ENCODE measurements at regions not wholly inside any gene's neighbourhood (a gene's known extent, or its start where the extent isn't known, plus 50 kb on each side); places are given as distances from the start of the nearest gene placed in this dataset.

GRCh38 chr6:139790527-139790926 is 416.1 kb upstream of the CITED2 start:
- DNase-seq (ENCODE audit: low spot score): no peak

- no peak for DNase-seq (ENCODE audit: low spot score)
Observed at GRCh38 chr6:139784222-139784769, 409.8 kb upstream of the CITED2 start.

GRCh38 chr6:139779988-139780774 is 405.7 kb upstream of the CITED2 start:
- no peak for DNase-seq (ENCODE audit: low spot score)

DNA sequence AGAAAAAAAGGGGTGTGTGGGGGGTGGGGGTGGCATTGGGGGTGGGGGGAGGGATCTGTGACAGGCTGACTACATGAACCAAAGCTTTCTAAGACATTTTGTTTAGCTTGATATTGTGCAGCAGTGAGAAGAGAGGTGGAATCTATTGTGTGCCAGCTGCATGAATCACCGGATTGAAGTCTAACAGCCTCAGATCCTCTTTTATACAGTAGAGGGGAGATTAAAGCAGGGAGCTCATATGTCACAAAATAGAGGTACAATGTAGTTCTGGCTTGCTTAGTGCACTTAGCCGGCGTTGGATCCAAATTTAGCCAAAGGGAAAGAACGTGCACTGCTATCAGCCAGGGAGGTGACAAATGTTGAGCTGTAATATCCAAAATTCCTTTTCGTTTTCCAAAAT is 404.2 kb upstream of the CITED2 start:
- no peak for DNase-seq (ENCODE audit: low spot score)

GRCh38 chr6:139778106-139778505 is 403.7 kb upstream of the CITED2 start:
- DNase-seq (ENCODE audit: low spot score): no peak

- DNase-seq (ENCODE audit: low spot score): no peak
Observed at GRCh38 chr6:139777202-139777970, 402.9 kb upstream of the CITED2 start.

- no peak for DNase-seq (ENCODE audit: low spot score)
Observed at GRCh38 chr6:139776041-139776440, 401.6 kb upstream of the CITED2 start.

- DNase-seq (ENCODE audit: low spot score): no peak
Observed at GRCh38 chr6:139768196-139768595, 393.7 kb upstream of the CITED2 start.

GRCh38 chr6:139766796-139767195 is 392.3 kb upstream of the CITED2 start:
- no peak for DNase-seq (ENCODE audit: low spot score)

- DNase-seq (ENCODE audit: low spot score): no peak
Observed at GRCh38 chr6:139765825-139766285, 391.4 kb upstream of the CITED2 start.

DNA sequence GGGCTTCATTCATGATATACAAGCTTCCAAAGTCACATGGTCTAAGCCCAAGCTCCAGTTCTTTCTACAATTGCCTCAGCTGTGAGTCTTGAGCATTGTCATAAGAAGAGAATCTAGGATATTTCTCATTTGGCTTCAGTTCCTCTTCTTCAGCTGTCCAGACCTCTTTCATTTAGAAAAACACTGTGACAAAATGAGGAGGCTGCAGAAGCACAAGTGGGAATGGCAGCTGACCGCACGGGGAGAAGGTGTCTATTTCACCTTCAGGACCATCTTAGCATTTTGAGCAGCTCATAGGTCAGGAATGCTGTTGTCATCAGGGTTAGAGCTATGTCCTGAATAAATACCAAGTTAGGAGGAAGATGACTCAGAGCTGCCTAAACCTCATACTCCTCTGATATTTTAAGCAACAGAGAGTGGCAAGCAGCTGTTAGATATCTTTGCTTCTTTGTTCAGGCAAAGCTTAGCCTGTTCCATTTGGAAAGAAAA is 390.1 kb upstream of the CITED2 start:
- no peak for DNase-seq (ENCODE audit: low spot score)

GRCh38 chr6:139763468-139764210 is 389.2 kb upstream of the CITED2 start:
- no peak for DNase-seq (ENCODE audit: low spot score)

- DNase-seq (ENCODE audit: low spot score): no peak
Observed at GRCh38 chr6:139762587-139763031, 388.2 kb upstream of the CITED2 start.

- no peak for DNase-seq (ENCODE audit: low spot score)
Observed at GRCh38 chr6:139760128-139760527, 385.7 kb upstream of the CITED2 start.

GRCh38 chr6:139759086-139759485 is 384.6 kb upstream of the CITED2 start:
- no peak for DNase-seq (ENCODE audit: low spot score)

DNA sequence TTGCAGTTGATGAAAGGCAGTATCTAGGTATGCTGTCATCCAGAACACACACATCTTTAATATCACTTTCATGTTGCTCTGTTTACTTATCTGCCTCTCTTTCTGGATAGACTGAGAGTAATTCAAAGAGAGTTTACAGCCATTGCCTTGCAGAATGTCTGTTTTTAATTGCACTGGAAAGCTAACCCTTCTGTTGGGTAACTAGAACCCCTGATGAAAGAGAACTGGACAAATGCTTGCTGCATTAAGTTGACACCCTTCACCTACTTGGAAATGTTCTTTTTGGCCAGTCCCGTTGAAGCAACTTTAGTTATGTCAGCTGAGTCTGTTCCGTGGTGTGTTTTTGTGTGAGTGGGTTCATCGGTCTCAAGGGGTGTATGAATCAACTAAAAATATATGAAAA is 383.8 kb upstream of the CITED2 start:
- DNase-seq (ENCODE audit: low spot score): no peak

DNA sequence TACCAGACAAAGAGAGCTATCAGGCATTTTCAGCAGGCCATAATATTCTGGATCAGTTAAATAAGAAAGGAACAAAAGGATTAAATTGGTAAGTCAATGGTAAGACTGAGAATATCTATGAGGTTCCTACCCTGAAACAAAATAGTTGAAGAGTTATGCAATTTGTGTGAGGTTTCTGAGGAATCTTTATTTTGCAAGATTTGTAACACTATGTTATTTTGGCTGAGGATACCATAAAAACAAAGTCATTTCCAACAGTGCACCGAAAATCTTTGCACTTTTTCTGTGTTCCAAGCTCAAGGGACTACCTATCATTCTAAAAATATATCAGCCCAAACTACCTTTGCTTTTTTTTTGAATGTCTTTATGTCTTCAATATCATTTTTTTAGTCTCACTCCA is 383.3 kb upstream of the CITED2 start:
- no peak for DNase-seq (ENCODE audit: low spot score)

- DNase-seq (ENCODE audit: low spot score): no peak
Observed at GRCh38 chr6:139756381-139756780, 381.9 kb upstream of the CITED2 start.

DNA sequence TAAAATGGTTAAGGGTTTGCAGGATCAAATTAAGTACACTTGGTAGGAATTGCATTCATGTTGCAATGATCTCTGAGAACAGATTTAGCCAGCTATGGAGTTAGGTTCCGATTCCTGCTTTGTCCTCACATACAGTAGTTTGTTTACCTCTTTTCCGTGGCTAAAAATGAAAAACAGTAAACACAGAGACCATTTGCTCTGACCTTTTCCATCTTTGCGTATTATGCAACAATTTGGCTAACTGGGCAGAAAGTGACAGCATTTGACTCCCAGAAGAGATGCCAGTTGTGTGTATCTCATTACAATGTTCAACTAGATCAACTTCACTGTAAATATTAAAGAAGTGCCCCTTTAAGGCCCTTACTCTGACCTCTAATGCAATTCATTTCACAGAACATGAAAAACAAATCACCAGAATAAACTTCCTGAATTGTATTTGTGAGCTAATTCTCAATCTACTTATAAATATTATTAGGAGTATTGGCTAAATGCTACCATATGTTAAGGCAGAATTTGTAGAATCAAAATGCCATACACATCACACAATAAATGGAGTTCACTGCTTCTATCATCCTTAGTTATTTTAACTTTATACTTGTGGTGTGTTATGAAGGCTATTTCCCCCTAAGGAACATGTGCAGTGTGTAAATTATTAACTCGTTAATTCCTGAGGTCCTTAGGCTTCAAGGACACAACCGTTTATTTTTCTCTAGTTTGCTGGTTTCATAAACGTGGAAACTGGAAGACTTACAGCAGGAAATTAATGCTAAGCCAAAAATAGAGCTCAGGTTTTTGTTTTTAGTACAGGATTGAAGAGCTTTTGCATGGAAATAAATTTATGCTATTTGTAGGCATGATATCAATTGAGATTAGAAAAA is 380.7 kb upstream of the CITED2 start:
- no peak for DNase-seq (ENCODE audit: low spot score)

DNA sequence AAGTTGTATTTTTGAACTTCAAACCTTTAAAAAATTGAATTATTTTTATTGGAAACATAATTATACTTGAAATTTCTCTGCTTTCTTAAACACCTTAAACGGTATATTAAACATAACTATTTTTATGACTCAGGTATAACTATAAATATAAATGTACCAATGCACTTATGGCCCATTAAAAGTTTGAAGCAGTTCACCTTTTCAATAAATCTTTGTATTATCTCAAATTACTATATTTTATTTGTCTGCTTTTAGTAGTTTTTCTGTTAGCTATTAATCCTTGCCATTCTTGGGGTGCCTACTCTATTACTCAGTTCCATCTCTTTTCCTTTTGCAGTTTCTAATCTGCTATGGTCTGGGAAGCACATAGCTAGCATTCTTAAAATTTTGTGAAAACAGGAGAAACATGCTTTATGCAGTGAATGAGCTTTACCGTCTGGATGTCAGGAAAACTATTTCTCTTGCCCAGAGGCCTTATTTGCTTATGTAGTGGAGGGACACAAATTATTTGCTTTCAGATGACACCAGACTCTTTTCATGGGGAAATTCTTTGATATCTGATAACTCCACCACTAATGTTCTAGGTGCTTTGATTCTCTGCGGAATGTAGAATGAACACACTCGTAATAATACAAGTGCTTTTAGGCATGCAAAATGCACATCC is 378.9 kb upstream of the CITED2 start:
- no peak for DNase-seq (ENCODE audit: low spot score)

GRCh38 chr6:139752086-139752485 is 377.6 kb upstream of the CITED2 start:
- DNase-seq (ENCODE audit: low spot score): no peak

All from D341Med (cell line).